Mononuclear cell (primary cell): ENCODE measurements at regions not wholly inside any gene's neighbourhood (a gene's known extent, or its start where the extent isn't known, plus 50 kb on each side); places are given as distances from the start of the nearest gene placed in this dataset.

Source experiments
- H3K27me3 ChIP-seq: 2 replicates; pipeline ENCODE4 v1.6.0; 2011; ENCODE audit warnings: low read length, control low read depth; ENCODE audit not compliant: insufficient read depth
- H3K4me1 ChIP-seq: 2 replicates; pipeline ENCODE4 v1.5.1; 2011; ENCODE audit warnings: mild to moderate bottlenecking, low read length, control low read depth; ENCODE audit not compliant: insufficient read depth
- H3K4me3 ChIP-seq: 2 replicates; pipeline ENCODE4 v1.5.1; 2011; ENCODE audit warnings: mild to moderate bottlenecking, low read length, moderate library complexity
- H3K9me3 ChIP-seq: 2 replicates; pipeline ENCODE4 v1.5.1; 2011; ENCODE audit warnings: low read depth, mild to moderate bottlenecking, control low read depth, low read length

DNA sequence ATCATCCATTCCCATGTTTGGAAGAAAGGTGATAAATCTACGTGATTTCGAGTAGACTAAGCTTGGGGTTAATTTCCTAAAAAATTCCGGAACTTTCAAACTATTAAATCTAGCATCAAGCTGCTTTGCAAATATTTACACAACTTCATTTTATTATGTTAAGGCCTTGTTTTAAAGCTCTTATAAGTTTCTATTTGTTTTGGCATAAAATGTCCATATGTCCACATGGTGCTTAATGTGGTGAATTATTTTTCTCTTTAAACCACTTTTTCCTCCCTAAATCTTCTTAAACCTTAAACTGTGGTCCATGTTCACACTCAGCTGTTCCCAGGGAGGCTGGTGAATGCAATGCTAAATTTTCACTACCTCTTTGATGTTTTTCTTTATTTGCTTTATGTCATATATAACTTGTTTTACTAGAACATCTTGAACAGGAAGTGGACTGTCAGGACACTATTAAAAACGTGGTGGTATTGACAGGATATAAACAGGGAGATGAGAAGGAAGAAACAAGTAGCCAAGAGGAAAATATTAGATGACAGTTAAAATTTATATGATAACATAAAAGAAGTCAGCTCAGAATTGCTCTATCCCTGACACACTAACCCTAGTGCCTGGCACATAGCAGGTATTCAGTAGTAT lies 72.5 kb upstream of the AGTR1 start:
- H3K9me3 ChIP-seq = no peaks in the 10 kb centered on the region
- no peak overlapping the region for H3K4me3 ChIP-seq
- H3K4me1 ChIP-seq = no peaks in the 10 kb centered on the region
- no peaks in the 10 kb centered on the region for H3K27me3 ChIP-seq

DNA sequence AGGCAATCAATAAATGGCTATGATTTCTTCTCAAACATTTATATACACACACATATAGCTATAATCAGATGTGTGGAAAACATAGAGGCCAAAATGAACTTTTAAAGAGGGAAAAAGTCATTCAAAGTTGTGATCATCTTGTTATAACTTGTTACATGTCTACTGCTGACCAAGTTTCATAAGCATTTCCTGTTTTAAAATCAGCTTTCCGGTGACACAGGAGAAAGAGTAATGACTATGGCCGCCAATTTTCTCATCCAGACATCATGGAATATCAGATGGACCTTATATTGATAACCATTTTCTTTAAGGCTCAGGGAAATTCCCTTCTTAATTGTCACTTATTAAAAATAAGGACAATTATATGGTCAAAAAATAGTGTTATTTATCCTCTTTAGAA lies 71.7 kb upstream of the AGTR1 start:
- Histone ChIP-seq H3K9me3 (no peaks in the 10 kb centered on the region), H3K27me3 (no peaks in the 10 kb centered on the region), H3K4me1 (no peaks in the 10 kb centered on the region), H3K4me3 (no peak overlapping the region)

DNA sequence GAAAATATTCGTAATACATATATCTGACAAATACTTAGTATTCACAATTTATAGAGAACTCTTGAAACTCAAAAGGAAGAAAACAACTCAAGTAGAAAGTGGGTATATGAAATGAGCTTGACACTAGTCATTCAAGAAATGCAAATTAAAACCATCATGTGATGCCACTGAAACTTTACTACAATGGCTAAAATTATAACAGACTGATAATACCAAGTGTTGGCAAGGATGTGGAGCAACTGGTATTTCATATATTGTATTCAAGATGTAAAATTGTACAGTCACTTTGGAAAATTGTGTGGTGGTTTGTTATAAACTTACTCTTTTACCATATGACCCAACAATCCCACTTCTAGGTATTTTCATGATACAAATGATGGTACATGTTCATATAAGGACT lies 68.7 kb upstream of the AGTR1 start:
- Histone ChIP-seq H3K4me3 (no peak overlapping the region), H3K9me3 (no peaks in the 10 kb centered on the region), H3K4me1 (no peaks in the 10 kb centered on the region), H3K27me3 (no peaks in the 10 kb centered on the region)

DNA sequence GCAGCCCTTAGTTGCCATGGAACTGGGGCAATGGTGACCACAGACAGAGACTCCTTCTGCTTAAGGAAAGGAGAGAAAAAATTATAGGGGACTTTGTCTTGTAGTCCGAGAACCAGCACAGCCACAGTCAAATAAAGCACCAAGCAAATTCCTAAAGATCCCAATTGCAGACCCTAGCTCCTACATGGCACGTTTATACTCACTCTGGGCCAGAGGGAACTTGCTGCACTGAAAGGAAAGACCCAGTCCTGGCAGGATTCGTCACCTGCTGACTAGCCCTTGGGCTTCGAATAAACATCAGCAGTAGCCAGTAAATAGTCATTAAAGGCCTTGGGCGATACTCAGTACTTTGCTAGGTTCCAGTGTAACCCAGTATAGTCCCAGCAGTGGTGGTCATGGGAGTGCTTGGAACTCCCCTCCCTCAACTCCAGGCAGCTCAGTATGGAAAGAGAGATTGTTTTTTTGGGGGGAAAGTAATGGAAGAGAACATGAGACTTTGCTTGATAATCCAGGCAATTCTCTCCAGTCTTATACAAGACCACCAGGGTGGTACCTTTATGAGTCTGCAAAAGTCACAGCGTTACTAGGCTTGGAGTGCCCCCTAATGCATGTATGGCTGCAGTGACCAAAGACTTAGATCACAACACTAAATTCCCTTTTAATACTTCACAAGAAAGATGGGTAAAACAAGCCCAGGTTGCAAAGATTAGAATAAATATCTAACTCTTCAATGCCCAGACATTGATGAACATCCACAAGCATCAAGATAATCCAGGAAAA lies 66.4 kb upstream of the AGTR1 start:
- H3K4me3 ChIP-seq = no peak overlapping the region
- no peaks in the 10 kb centered on the region for H3K9me3 ChIP-seq
- H3K27me3 ChIP-seq = no peaks in the 10 kb centered on the region
- no peaks in the 10 kb centered on the region for H3K4me1 ChIP-seq

DNA sequence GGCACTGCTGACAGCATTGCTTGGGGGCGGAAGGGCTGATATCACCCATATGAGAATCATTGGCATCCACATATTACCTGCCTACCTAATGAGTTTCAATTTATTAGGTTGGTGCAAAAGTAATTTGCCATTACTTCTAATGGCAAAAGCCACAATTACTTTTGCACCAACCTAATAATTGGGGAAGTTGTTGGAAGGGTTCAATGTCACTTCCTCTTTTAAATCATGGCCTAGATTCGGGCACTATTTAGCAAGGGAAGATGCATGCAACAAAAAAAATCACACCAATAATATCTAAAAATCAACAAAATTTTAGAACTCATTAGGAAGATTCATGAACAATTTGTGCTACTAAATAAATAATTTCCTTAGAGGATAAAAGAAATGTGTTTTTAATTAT lies 56.0 kb upstream of the AGTR1 start:
- H3K4me3 ChIP-seq = no peak overlapping the region
- no peaks in the 10 kb centered on the region for H3K4me1 ChIP-seq
- H3K9me3 ChIP-seq = no peaks in the 10 kb centered on the region
- no peaks in the 10 kb centered on the region for H3K27me3 ChIP-seq

DNA sequence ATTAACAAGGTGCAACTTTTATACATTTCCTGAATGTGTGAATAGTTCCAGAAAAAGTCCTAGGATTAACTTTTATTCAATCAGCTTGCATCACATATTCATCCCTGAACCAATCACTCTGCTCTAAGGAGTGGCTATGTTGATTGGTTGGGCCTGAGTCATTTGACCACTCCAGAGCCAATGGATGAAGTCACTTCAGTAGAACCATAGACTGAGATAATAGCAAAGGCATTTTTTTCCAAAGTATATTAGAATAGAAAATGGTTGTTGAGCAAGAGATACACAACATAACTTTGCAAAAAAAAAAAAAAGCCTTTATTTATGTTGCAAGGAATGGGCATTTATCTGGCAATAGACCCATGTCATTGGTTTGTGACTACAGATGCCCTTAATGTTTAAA lies 55.5 kb upstream of the AGTR1 start:
- H3K27me3 ChIP-seq = no peaks in the 10 kb centered on the region
- H3K4me3 ChIP-seq = no peak overlapping the region
- no peaks in the 10 kb centered on the region for H3K9me3 ChIP-seq
- H3K4me1 ChIP-seq = no peaks in the 10 kb centered on the region

DNA sequence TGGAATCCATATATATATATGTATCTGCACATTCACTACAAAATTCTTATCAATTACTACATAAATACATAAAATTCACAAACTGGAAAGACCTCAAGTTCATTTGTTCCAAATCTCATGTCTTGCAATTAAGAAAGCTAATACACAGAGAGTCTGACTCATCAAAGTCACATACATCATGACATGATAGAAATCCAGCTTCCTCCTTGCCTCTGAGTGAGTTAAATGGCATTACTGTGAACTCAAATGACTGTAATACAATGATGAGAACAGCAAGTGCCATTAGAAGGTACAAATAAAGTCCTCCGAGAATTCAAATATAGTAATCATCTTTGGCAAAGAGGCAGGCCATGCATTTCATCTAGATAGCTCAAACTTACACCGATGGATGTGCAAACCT lies 55.1 kb upstream of the AGTR1 start:
- Histone ChIP-seq H3K4me3 (no peak overlapping the region), H3K9me3 (no peaks in the 10 kb centered on the region)

DNA sequence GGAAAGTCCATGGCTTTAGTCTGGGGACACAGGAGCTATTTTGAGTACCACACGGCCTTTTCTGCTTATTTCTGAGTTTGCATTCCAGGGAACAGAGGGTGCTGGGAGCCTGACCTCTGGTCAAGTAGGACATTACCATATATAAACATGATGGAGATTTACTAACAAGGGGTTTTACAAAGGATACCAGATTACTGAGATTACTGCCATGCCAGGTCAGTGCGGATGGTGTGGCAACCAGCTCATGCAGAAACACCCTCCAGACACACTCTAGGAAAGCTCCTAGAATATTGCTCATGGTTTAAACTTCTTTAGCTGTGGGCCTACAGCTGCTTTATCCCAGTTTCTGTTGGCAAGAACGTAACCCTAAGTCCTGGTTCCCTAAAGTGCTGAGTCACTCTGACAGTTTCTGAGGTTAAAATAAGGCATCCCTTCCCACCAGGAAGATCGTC lies 54.3 kb upstream of the AGTR1 start:
- Histone ChIP-seq H3K27me3 (no peaks in the 10 kb centered on the region), H3K4me1 (no peaks in the 10 kb centered on the region), H3K4me3 (no peak overlapping the region), H3K9me3 (no peaks in the 10 kb centered on the region)

More for the DNA sequence above, 55.1 kb upstream of the AGTR1 start:
- H3K27me3 ChIP-seq = no peaks in the 10 kb centered on the region
- H3K4me1 ChIP-seq = no peaks in the 10 kb centered on the region

DNA sequence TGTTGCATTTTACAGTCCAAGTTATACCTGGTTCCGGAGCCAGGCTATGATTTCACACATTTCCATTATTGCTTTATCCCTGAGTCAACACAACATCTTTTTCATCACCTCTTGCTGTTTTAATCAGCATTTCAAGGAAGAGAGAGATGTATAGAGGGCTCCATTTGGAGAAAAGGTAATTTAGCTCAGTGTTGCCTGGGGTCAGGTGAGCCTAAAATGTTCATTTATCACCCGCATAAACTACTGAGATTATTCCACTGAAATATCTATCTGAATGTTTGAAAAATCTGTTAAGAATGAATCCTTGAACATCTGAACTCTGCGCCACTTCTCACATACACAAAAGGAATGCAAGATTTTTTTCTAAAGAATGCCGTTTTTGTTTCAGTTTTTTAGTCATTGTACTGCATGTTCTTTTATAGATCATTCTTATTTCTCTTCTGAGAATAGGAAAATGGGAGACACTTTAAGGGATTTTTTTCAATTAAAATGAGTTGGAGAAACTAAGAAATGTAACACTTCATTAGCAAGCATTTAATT lies 51.5 kb upstream of the AGTR1 start:
- Histone ChIP-seq H3K4me1 (no peaks in the 10 kb centered on the region), H3K27me3 (no peaks in the 10 kb centered on the region), H3K4me3 (no peak overlapping the region), H3K9me3 (no peaks in the 10 kb centered on the region)
